HepG2 (cell line): ENCODE measurements at regions not wholly inside any gene's neighbourhood (a gene's known extent, or its start where the extent isn't known, plus 50 kb on each side); places are given as distances from the start of the nearest gene placed in this dataset.

Source experiments
- GABPB1 ChIP-seq: IDR thresholded peaks from 2 replicates; pipeline ENCODE4 v1.6.1; 2016; ENCODE audit warnings: mild to moderate bottlenecking, missing genetic modification reagents, moderate library complexity, missing compliant biosample characterization
- ISL2 ChIP-seq: sonication (generic); formaldehyde crosslinking; IDR thresholded peaks from 2 replicates; pipeline ENCODE4 v1.5.0; 2020; ENCODE audit warnings: missing genetic modification reagents
- JUN ChIP-seq: sonication (generic); formaldehyde crosslinking; IDR thresholded peaks from 2 replicates; pipeline ENCODE4 v1.4.0; 2020; ENCODE audit warnings: mild to moderate bottlenecking, missing genetic modification reagents
- MXD1 ChIP-seq: sonication (generic); formaldehyde crosslinking; IDR thresholded peaks from 2 replicates; pipeline ENCODE4 v1.4.0; 2020; ENCODE audit warnings: mild to moderate bottlenecking, missing genetic modification reagents
- NFYB ChIP-seq: sonication (generic); formaldehyde crosslinking; IDR thresholded peaks from 2 replicates; pipeline ENCODE4 v1.4.0; 2020; ENCODE audit warnings: missing genetic modification reagents
- POLR2A ChIP-seq, 2 experiments: IDR thresholded peaks; 2 replicates each; pipeline ENCODE4 v1.6.1; 2011; ENCODE audit warnings: low read depth in 2 of 2, low read length in 2 of 2, mild to moderate bottlenecking in 1 of 2, moderate library complexity in 1 of 2; ENCODE audit not compliant: insufficient read depth in 1 of 2
- THAP9 ChIP-seq: sonication (generic); formaldehyde crosslinking; IDR thresholded peaks from 2 replicates; pipeline ENCODE4; 2020; ENCODE audit warnings: missing genetic modification reagents, mild to moderate bottlenecking, borderline replicate concordance
- ZBTB40 ChIP-seq, 2 experiments: fragments of 450-650 bp in 1 of 2; sonication (generic) in 1 of 2; formaldehyde crosslinking in 1 of 2; IDR thresholded peaks; 2 replicates each; pipeline versions ENCODE4 v1.6.1 to v1.8.0; 2016 to 2022; ENCODE audit warnings: antibody characterized with exemption in 1 of 2, mild to moderate bottlenecking in 1 of 2, missing genetic modification reagents in 1 of 2
- ZNF292 ChIP-seq: sonication (generic); formaldehyde crosslinking; IDR thresholded peaks from 2 replicates; pipeline ENCODE4 v1.8.1; 2022; ENCODE audit warnings: mild to moderate bottlenecking, low read depth, missing genetic modification reagents, borderline replicate concordance
- TF ChIP-seq, protein P1 (sequence below): sonication (generic); formaldehyde crosslinking; IDR thresholded peaks from 2 replicates; pipeline ENCODE4 v1.4.0; 2020; ENCODE audit warnings: missing genetic modification reagents; ENCODE audit errors: not compliant biosample characterization
- TF ChIP-seq, protein P2 (sequence below): sonication (generic); formaldehyde crosslinking; IDR thresholded peaks from 2 replicates; pipeline ENCODE4 v1.4.0; 2020; ENCODE audit warnings: low read depth, mild to moderate bottlenecking, missing genetic modification reagents
- TF ChIP-seq, protein P3 (sequence below): sonication (generic); formaldehyde crosslinking; IDR thresholded peaks from 2 replicates; pipeline ENCODE4 v1.5.0; 2020; ENCODE audit warnings: mild to moderate bottlenecking, missing genetic modification reagents, moderate library complexity
- TF ChIP-seq, protein P4 (sequence below): sonication (generic); formaldehyde crosslinking; IDR thresholded peaks from 2 replicates; pipeline ENCODE4 v1.4.0; 2020; ENCODE audit warnings: missing genetic modification reagents

GRCh38 chr18:10064267-10064666, 150.5 kb downstream of the VAPA start:
- TF ChIP-seq POLR2A (IDR thresholded peaks at IDR 0.05; ENCODE audit: insufficient read depth in 1 of 2, low read depth in 2 of 2, low read length in 2 of 2) (no peak), THAP9 (CRISPR knock-in tag) (no peak), GABPB1 (CRISPR knock-in tag) (no peak), NFYB (CRISPR knock-in tag) (no peak), ZBTB40 (IDR thresholded peaks at IDR 0.05) (no peak), ZBTB40 (CRISPR knock-in tag; IDR thresholded peaks at IDR 0.05) (no peak), ISL2 (CRISPR knock-in tag) (no peak), MXD1 (CRISPR knock-in tag) (no peak), ZNF292 (CRISPR knock-in tag) (no peak), JUN (CRISPR knock-in tag) (no peak)
- TF ChIP-seq, protein P1, sequence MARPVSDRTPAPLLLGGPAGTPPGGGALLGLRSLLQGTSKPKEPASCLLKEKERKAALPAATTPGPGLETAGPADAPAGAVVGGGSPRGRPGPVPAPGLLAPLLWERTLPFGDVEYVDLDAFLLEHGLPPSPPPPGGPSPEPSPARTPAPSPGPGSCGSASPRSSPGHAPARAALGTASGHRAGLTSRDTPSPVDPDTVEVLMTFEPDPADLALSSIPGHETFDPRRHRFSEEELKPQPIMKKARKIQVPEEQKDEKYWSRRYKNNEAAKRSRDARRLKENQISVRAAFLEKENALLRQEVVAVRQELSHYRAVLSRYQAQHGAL (CRISPR knock-in tag): no peak
- TF ChIP-seq, protein P2, sequence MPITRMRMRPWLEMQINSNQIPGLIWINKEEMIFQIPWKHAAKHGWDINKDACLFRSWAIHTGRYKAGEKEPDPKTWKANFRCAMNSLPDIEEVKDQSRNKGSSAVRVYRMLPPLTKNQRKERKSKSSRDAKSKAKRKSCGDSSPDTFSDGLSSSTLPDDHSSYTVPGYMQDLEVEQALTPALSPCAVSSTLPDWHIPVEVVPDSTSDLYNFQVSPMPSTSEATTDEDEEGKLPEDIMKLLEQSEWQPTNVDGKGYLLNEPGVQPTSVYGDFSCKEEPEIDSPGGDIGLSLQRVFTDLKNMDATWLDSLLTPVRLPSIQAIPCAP: no peak
- TF ChIP-seq, protein P3, sequence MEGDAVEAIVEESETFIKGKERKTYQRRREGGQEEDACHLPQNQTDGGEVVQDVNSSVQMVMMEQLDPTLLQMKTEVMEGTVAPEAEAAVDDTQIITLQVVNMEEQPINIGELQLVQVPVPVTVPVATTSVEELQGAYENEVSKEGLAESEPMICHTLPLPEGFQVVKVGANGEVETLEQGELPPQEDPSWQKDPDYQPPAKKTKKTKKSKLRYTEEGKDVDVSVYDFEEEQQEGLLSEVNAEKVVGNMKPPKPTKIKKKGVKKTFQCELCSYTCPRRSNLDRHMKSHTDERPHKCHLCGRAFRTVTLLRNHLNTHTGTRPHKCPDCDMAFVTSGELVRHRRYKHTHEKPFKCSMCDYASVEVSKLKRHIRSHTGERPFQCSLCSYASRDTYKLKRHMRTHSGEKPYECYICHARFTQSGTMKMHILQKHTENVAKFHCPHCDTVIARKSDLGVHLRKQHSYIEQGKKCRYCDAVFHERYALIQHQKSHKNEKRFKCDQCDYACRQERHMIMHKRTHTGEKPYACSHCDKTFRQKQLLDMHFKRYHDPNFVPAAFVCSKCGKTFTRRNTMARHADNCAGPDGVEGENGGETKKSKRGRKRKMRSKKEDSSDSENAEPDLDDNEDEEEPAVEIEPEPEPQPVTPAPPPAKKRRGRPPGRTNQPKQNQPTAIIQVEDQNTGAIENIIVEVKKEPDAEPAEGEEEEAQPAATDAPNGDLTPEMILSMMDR (CRISPR knock-in tag): no peak
- TF ChIP-seq, protein P4, sequence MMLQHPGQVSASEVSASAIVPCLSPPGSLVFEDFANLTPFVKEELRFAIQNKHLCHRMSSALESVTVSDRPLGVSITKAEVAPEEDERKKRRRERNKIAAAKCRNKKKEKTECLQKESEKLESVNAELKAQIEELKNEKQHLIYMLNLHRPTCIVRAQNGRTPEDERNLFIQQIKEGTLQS: no peak
